Fibroblast of skin of right quadriceps (primary cell): ENCODE measurements at regions not wholly inside any gene's neighbourhood (a gene's known extent, or its start where the extent isn't known, plus 50 kb on each side); places are given as distances from the start of the nearest gene placed in this dataset.
A peak's percentile ranks its signal among the peaks of the same experiment; 100 is the strongest.

ENCODE experiments used
- DNase-seq: peaks from one replicate; pipeline ENCODE4 v3.0.0-alpha.2; 2013

DNA sequence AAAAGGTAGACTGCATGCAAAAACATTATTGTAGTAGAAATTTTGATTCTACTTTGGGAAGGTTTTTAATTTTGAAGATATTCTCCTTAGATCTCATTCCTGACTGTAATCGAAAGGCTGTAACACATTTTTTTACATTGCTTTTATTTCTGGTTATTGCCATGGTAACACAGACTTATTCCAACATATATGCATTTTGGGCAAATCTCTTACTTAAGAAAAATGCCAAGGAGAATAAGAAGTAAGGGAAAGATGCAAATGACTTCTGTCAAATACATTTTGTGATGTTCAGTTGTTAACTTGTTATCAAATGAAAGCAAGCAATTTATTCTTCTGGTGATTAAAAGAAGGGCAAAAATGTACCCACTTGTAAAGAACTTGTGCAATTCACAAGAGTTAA is 267.5 kb downstream of the AASDHPPT start:
- no peak for DNase-seq

DNA sequence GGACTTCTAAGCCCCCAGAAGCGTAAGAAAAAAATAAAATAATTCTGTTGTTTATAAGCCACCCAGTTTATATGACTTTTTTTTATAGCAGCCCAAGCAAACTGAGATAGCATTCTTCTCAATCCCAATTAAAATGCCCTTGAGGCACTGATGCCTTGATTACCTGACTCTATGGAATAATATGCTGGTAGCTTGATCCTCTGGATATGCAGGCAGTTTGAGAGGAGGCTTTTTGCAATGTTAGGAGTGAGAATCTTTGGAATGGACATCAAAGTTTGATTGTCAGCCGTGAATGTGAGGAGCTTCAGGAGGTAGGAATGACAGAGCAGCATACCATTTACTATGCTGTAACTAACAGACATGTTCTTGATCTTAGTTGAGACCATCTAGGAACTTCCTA is 275.6 kb downstream of the AASDHPPT start:
- DNase-seq = no peak

DNA sequence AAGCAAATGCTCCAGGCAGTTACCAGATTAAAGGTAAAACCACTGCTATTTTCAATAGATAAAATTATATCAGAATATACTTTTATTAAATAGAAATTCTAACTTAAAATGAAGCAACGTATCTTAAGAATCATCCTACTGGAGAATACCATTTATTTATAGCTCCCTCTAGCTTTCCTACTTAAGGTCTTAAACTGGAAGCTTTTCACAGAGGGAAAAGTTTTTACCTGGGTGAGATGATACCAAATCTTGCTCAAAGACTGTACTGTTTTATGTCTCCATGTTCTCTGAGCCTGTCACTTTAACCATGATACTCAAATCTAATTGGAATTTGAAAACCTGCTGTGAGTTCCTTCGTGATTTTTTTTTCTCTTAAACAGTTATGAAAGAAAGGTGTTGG is 291.8 kb downstream of the AASDHPPT start:
- no peak for DNase-seq

DNA sequence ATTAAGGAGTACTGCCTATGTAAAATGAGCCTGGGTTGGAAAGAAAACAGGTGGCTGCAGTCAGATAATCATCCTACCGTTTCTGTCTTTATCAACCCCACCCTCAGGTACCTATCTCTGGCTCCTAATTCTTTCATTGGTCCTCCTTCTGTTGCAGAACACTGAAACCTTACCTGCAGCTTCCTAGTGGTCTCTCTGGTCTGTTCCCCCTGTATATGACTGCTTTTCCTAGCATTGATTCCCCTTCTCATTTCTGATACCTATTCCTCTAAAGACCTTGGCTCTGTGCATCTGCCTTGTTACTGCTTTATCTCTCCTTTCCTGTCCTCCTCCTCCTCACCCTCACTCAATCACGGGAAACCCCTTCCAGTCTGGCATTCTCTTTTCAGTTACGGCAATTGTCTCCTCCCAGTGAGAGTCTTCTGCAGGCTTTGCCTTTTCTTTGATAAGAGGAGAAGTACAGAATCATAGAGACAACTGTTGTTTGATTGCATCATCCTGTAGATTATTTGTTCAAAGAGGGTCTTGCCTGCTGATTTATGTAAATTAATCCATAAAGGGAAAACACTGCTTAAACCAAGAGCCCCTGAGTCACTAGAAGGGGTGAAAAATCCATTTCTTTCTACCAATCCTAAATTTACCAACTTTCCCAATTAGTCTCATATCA is 301.2 kb downstream of the AASDHPPT start:
- DNase-seq = no peak

DNA sequence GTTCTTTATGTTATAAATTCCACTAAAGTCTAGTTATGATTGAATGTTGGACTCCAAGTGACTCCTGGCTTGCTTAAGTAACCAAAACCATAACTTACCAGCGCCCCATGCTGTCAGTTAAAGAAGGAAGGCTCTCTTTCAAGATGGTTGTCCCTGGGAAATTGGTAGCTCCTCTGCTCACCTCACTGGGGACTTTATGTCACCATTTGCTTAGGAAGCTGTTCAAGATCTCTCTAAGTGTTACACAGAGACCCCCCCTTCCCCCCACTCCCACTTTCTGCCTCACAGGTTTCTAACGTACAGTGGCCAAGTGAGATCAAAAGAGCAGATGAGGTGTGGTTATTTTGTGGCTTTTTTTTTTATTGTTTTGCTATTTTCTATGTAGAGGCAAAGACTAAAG is 301.8 kb downstream of the AASDHPPT start:
- no peak for DNase-seq

DNA sequence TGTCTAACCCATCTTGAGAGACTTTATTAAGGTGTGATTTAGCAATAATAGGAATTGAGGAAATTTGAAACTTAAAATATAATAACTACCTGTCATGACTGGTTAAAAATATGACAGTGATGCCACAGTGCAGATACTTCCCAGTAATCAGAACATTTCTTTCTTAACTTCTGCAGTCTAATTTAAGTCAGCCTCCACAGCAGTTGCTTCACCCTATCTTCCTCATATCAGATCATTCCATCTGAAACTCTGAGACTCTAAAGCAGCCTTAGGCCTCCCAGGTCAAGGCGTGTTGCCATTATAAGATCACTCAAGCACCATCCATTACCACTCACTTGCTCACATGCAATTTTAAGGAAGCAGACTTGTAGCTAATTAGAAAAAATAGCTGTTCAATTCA is 302.2 kb downstream of the AASDHPPT start:
- DNase-seq = no peak

DNA sequence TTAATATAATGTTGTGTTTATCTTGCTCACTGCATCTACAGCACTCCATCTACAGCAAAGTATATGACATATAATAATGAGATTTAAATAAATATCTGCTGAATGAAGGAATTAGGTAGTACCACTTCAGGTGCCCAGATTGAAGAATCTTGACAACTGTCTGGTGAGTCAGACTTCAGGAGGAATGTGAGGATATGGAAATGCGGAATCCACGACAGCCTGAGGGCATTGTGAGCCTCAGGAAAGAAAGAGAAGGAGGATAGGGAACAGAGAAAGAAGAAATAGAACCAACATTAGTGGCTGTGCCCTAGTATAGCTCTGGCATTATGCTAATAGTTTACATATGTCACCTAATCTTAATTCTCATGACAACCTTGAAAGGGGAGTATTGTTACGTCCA is 304.4 kb downstream of the AASDHPPT start:
- no peak for DNase-seq

DNA sequence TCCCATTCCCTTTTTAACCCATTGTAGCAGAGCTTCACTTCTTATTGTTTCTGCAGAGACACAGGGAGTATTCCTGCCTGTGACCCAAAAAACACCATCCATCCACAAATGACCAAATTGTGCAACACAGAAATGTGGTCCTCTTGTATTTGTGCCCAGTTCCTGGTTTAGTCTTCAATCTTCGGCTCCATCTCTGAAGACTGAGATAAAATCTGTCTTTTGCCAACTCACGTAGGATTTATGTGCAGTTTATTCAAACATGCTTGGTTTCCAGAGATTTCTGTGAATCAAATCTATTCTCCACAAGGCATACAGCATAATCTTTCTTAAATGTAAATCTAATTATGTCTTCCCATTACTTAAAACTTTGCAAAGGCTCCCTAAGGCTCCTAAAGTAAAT is 307.0 kb downstream of the AASDHPPT start:
- DNase-seq = no peak

DNA sequence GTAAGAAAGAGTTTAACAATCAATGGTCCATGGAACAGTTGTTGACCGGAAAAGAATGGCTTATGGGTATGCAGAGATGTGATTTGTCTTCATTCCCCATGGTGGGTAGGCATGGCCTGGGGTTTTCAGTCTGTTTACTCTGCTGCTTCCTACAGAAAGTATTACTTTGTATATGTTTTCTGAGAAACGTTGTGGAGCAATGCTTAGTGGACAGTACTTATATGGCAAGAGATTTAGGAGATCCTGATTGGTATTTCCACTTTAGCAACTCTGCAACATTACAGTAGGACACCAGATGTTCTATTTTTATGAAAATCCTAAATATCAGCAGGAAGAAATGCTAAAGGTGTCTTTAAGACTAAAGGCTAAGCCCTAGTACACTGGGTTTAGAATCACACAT is 309.1 kb downstream of the AASDHPPT start:
- no peak for DNase-seq

DNA sequence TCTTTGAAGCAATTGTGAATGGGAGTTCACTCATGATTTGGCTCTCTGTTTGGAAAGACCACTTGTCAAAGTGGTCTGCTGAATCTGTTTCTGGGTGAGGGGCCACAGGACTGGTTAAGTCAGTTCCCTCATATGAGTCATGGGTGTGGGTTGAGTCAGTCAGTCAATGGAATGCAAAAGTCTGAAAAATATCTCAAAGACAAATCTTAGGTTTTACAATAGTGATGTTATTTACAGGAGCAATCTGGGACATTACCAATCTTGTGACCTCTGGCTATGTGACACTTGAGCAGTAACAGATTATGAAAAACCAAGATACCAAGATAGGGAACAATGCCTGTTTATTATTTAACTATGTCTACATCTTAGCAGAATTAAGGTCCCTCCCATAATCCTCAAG is 311.6 kb downstream of the AASDHPPT start:
- DNase-seq = peak; percentile 77

DNA sequence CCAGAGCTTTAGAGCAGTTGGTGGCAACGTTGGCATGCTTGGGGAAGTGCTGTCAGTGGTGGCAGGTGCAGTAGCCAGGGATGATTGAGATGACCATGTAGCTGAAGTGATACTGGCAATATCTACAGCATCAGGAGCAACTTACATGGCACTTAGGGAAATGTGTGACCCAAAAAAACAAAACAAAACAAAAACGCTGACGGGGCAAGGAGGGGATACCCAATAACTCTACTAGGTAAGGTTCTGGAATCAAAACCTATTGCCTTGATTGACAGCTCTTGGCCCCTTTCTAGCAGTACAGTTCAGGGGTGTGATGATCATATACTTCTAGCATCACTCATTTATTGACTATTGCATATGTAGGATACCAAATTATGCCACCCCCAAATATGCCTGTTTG is 312.6 kb downstream of the AASDHPPT start:
- DNase-seq = no peak

DNA sequence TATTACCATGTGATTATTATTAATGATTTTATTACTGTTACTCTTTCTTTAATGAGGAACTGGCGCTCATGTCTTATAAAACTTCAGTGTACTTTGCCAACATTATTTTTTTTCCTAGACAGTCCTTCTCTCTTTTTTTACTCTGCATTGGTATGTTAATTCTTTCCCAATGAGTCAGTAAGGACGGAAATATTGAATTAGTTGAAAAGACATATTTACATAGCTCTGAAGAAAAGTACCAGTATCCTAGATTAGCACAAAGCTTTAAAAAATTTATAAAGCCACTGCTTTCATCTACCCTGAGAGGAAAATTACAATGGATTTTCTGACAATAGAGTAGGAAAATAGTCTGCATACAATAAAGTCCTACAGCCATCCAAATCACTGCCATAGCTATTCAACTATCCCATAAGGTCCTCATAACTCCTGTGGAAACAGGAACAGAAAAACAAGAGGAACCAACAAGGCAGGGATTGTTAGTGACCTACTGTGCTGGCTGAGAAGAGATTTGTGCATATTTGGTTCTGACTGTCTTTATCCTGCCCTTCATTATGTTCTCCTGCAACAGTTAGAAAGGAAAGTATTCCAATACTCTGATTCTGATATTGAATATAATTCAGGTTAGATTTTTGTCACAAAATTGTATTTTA is 314.4 kb downstream of the AASDHPPT start:
- peak; percentile 86 for DNase-seq

DNA sequence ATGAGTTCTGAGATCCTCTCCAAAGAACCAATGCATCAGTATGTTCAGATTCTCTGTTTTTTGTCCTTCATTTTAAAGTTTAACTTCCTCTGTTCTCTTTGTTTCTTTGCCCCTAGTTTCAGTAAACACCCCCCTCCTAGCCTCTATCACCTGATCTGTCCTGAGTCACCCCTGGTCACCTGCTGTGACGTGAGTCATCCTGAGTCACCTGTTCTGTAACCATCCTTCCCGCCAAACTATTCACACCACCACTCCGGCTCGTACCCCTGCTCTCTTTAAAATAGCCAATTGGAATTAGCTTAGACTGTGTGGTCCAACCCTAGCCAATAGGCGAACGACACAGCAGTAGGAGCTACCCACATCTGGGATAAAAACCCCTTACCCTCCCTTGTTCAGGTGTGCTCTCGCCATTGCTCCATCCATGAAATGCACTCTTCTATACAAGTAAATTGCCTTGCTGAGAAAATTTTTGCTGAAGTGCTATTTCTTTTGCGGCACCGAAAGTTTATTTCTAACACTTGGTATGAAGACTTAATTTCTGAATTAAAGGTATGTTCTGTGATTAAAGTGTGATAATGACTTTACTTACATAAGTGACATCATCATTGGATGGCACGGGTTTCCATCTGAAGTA is 318.4 kb downstream of the AASDHPPT start:
- no peak for DNase-seq

DNA sequence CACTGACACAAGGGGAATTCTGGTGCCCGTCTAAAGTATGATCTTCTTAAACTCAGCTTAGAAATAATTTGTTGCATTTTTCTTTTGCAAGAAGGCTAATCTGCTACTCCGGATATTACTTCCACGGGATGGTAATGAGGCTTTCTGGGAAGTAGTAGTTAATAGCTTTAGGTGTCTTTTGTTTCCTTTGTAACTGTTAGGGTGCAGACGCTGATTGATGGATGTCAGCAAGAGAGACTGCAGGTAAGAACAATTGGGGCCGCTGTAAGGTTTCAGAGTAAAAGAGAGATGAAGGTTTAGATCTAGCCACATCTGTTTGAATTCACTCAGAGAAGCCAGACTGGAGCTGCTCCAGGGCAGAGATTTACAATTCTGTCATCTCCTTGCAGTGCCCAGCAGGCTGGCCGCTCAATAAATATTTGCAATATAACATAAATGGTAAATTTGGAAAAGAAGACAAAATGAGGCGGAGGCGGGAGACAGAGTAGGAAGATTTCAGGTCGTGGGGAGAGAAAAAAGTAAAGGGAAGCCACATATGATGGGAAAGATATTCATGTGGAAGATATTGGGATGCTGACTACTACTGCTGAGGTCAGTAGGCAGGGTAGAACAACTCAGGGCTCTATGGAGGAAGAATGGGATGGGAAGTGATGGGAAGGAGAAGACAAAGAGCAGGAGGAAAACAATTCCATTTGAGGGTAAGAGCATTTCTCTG is 320.5 kb downstream of the AASDHPPT start:
- peak; percentile 44 for DNase-seq

DNA sequence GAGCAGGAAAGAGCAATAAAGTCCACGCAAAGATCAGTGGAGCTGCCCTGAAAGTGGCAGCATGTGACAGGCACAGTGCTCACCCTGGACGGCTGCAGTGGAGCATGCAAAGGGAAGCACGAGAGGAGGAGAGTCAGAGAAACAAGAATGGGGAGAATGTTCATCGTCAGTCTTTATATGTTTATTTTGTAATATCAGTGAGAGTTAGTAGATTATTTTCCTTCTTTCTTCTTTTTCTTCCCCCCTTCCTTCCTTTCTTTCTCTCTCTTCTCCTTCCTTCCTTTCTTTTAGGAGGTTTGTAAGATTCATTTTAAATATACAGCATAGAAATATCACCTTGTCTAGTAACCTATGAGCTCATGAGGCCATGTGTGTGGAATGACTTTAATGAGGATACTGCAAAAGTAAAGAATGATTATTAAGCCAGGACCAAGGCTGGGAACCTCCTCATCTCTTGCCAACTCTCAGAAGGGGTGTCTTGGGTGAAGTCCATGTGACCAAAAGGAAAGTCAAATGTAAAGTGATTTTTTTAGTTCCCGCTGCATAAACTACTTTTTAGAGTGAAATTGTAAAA is 321.1 kb downstream of the AASDHPPT start:
- DNase-seq = peak; percentile 39

DNA sequence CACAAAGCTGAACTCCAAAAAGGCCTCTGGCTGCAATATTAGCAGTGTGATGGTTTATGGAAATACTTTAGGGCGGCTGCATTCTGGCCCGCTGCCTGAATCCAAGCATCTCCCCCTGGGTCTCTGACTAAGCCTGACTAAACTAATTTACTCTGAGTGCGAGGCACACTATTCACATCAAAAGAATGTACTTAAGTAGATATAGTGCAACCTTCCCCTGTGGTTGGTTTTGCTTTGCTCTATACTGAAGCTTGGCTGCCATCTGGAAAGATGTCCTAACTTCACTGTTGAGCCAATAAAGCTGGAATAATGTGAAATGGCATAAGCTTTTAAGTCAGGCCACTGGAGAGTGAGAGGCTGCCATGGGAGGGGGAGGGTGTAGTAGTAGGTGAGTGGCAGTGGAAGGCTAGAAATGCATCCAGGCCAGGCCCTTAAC is 321.6 kb downstream of the AASDHPPT start:
- DNase-seq = peak; percentile 100

DNA sequence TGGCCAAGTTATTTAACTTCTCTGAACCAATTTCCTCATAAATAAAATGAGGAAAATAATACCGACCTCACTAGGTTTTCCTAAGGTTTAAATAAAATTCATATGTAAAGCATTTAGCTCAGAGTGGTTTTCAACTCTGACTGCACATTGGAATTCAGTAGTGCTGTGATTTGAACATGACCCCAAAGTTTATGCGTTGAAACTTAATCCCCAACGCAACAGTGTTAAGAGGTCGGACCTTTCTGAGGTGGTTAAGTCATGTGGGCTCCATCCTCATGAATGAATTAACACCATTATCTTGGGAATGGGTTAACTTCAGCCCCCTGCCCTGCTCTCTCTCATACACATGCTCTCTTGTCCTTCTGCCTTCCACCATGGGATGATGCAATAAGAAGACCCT is 322.2 kb downstream of the AASDHPPT start:
- DNase-seq = no peak

DNA sequence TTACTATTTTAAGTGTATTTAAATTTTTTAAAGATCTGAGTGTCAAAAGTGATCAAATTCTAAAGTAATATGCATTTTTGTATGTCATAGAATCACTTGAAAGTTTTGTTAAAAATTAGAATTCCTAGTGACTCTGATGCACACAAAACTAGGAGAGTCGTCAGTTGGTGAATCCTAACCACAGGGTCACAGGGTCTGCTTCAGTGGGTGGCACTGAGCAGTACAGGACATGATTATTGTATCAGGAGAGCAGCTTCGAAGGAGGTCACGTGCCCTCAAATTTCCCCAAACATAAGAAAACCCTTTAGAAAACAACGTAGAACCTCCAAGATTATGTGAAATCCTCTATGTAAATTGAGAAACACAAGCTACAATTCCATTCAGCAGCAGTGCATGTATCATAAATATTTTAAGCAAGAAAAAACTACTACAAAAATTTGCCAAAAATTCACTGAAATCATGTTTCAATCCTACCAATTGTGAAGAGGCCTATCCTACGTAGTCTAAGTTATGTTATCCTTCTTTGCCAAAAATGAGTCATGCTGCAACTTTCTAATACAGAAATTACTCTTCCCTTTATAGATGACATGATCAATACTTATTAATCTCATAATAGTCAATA is 323.6 kb downstream of the AASDHPPT start:
- peak; percentile 49 for DNase-seq

DNA sequence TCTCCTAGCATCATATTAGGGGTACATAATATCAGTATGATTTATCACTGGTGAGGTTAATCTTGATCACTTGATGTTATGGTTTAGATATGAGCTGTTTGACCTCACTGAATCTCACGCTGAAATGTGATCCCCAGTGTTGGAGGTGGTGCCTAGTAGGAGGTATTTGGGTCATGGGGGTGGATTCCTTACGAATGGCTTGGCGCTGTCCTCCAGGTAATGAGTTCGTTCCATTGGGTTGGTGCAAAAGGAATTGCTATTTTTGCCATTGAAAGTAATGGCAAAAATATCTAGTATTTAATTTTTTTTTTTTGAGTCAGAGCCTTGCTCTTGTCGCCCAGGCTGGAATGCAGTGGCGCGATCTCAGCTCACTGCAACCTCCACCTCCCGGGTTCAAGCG is 326.3 kb downstream of the AASDHPPT start:
- no peak for DNase-seq

DNA sequence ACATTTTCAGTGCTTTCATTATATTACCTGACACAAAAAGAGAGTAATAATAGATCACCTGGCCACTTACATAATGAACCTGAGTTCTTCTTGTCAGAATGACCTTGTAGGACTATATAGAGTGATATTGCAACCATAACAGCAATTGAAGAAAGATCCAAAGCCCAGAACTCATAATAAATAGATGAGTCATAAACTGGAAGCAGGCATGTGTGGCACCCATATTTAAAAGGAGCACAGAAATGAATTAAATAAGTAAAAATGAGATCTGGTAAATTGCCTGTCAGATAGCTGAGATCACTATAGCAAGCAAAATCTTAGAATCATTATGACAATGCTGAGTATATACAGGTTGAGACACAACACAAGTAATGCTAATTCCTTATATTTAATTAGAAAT is 331.8 kb downstream of the AASDHPPT start:
- DNase-seq = peak; percentile 22

DNA sequence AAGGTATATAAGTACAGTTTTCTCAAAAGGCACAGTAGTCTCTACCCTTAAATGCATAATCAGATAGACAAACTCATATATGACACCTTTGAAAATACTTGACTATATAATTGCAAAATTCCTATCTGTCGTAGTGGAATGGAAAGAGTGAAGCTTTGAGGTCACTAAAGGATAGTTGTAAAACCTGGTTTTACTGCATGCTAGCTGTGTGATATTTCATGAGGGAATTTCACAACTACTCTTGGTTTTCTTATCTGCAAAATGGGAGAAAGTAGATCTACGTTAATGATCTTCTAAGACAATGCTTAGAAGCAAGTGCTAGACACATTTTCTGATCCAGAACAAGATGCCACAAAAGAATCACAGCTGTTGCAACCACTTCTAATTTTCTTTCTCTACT is 332.2 kb downstream of the AASDHPPT start:
- no peak for DNase-seq

DNA sequence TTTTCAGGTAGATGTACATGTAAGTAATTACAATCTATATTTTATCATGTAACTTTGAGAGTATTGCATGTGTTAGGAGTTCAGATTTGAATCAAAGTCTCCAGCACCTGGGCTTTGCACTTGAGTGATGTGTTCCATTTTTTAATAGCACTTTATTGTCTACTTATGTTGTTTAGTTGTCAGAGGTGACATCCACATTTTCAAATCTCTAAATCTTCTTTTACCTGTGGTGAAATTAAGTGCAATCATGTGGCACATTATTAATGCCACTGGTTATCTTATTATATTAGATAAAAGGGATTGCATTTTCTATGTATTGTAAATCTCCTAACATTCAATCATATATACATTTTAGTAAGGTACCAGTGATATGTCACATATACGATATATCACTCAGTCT is 333.4 kb downstream of the AASDHPPT start:
- no peak for DNase-seq

DNA sequence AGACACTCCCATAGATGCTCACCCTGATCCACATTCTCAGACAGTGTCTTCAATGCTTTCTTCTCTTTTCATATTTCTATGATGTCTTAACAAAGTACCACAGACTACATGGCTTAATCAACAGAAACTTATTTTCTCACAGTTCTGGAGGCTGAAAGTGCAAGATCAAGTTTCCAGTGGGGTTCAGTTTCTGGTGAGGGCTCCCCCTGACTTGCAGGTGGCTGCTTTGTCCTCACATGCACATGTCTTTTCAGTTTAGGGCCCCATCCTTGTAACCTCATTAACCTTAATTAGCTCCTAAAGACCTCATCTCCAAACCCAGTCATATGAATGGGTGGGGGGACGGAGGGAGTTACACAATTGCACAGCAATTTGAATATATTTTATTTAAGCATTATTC is 335.8 kb downstream of the AASDHPPT start:
- DNase-seq = no peak
